Right atrium auricular region (tissue), 2 donors: ENCODE measurements at regions not wholly inside any gene's neighbourhood (a gene's known extent, or its start where the extent isn't known, plus 50 kb on each side); places are given as distances from the start of the nearest gene placed in this dataset.

Experiments used
- DNase-seq: peaks from one replicate; pipeline ENCODE4 v3.0.0-alpha.2; 2019; ENCODE audit warnings: low spot score
- H3K27ac ChIP-seq, 2 donors: fragments of 200-600 bp; sonication (generic); 1 replicate in 1 of 2; 2 replicates in 1 of 2; pipeline ENCODE4 v1.5.1; 2016 to 2019
- H3K27me3 ChIP-seq, 2 donors: fragments of 200-600 bp; sonication (generic); one replicate each; pipeline versions ENCODE4 v1.5.1 to v1.6.0; 2017 to 2019
- H3K36me3 ChIP-seq: fragments of 200-600 bp; sonication (generic); one replicate; pipeline ENCODE4 v1.5.1; 2016
- H3K4me1 ChIP-seq, 2 donors: fragments of 200-600 bp; sonication (generic); one replicate each; pipeline versions ENCODE4 v1.5.1 to v1.6.0; 2017 to 2019
- H3K4me3 ChIP-seq, 2 donors: fragments of 200-600 bp; sonication (generic); 1 replicate in 1 of 2; 2 replicates in 1 of 2; pipeline ENCODE4 v1.5.1; 2017 to 2019; ENCODE audit warnings: mild to moderate bottlenecking in 1 of 2, moderate library complexity in 1 of 2
- H3K9me3 ChIP-seq, 2 donors: fragments of 200-600 bp; sonication (generic); one replicate each; pipeline ENCODE4 v1.5.1; 2019
- CTCF ChIP-seq, 2 donors: fragments of 200-600 bp; sonication (generic); IDR thresholded peaks; one replicate each; pipeline ENCODE4 v1.5.1; 2019; ENCODE audit warnings: antibody characterized with exemption in 2 of 2

- no peaks in the 10 kb centered on the region for H3K27me3 ChIP-seq
- H3K27ac ChIP-seq: no peak overlapping the region
- peaks cover 0 to 1% of the 10 kb centered on the region in 2 donors for H3K4me1 ChIP-seq
- no peak for DNase-seq
- H3K36me3 ChIP-seq: no peaks in the 10 kb centered on the region
- no peaks in the 10 kb centered on the region for H3K9me3 ChIP-seq
- no peak overlapping the region for H3K4me3 ChIP-seq
- TF ChIP-seq CTCF (IDR thresholded peaks at IDR 0.05): no peak
These were observed 87.2 kb upstream of the PLEKHM1 start for GRCh38 chr17:45577571-45578279.

GRCh38 chr17:45578516-45579455, 88.3 kb upstream of the PLEKHM1 start:
- no peaks in the 10 kb centered on the region for H3K27me3 ChIP-seq
- DNase-seq: no peak

GRCh38 chr17:45579529-45580495, 89.3 kb upstream of the PLEKHM1 start:
- Histone ChIP-seq H3K27me3 (no peaks in the 10 kb centered on the region), H3K9me3 (no peaks in the 10 kb centered on the region), H3K27ac (no peak overlapping the region), H3K36me3 (no peaks in the 10 kb centered on the region), H3K4me1 (peaks cover 0 to 17% of the 10 kb centered on the region in 2 donors), H3K4me3 (no peak overlapping the region)
- no peak for TF ChIP-seq CTCF (IDR thresholded peaks at IDR 0.05)
- no peak for DNase-seq

More at GRCh38 chr17:45578516-45579455, 88.3 kb upstream of the PLEKHM1 start:
- no peaks in the 10 kb centered on the region for H3K36me3 ChIP-seq
- no peak overlapping the region for H3K27ac ChIP-seq
- peaks cover 0 to 12% of the 10 kb centered on the region in 2 donors for H3K4me1 ChIP-seq
- no peaks in the 10 kb centered on the region for H3K9me3 ChIP-seq
- no peak overlapping the region for H3K4me3 ChIP-seq
- TF ChIP-seq CTCF (IDR thresholded peaks at IDR 0.05): no peak

- peaks cover 0 to 17% of the 10 kb centered on the region in 2 donors for H3K4me1 ChIP-seq
- no peak for DNase-seq
- H3K9me3 ChIP-seq: no peaks in the 10 kb centered on the region
- no peaks in the 10 kb centered on the region for H3K27me3 ChIP-seq
- no peaks in the 10 kb centered on the region for H3K36me3 ChIP-seq
- no peak overlapping the region for H3K27ac ChIP-seq
- TF ChIP-seq CTCF (IDR thresholded peaks at IDR 0.05): no peak
- no peak overlapping the region for H3K4me3 ChIP-seq
These were observed 90.4 kb upstream of the PLEKHM1 start for GRCh38 chr17:45580924-45581323.

- Histone ChIP-seq H3K27ac (no peak overlapping the region), H3K9me3 (no peaks in the 10 kb centered on the region), H3K36me3 (no peaks in the 10 kb centered on the region), H3K4me3 (no peak overlapping the region), H3K4me1 (peaks cover 0 to 24% of the 10 kb centered on the region in 2 donors), H3K27me3 (no peaks in the 10 kb centered on the region)
- TF ChIP-seq CTCF (IDR thresholded peaks at IDR 0.05): no peak
- DNase-seq: no peak
These were observed 91.3 kb upstream of the PLEKHM1 start for GRCh38 chr17:45581860-45582259.
